ENCODE measurements at regions not wholly inside any gene's neighbourhood (a gene's known extent, or its start where the extent isn't known, plus 50 kb on each side); places are given as distances from the start of the nearest gene placed in this dataset.

DNA sequence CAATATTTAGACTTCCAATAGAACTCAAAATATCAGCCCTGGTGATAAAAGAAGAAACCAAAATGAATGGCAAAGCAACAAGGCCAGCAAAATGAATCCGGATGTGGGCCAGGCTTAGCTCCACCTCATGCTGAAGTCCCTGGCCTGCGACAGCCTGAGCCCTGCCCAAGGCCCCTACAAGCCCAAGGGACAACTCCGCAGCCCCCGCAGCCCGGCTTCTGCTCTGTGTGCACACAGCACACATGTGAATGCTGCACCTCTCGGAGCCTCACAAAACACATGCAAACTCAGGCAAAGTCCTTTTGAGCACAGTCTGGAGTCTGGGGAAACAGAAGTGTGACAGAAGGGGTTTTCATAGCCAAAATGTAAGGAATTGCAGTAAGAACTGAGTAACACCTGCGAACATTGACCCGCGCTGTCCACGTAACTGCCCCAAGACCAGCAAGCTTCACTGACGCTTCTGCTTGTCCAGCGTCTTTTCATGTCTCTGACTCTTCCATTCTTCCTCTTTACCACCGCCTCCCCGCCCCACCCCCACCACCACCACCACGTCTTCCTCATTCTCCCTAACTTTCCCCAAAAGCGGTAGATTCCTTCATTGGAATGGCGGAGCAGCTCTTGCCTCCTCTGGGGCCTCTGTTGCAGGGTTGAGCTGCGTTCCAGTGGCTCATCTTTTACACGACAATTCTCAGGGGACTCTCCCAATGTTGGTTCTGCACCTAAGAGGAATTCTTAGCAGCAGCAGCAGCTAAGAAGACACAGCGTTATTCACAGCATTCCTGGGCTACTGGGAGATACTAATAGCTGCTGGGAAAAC is 136.4 kb upstream of the COPS8 start:
- TF ChIP-seq, protein P1, sequence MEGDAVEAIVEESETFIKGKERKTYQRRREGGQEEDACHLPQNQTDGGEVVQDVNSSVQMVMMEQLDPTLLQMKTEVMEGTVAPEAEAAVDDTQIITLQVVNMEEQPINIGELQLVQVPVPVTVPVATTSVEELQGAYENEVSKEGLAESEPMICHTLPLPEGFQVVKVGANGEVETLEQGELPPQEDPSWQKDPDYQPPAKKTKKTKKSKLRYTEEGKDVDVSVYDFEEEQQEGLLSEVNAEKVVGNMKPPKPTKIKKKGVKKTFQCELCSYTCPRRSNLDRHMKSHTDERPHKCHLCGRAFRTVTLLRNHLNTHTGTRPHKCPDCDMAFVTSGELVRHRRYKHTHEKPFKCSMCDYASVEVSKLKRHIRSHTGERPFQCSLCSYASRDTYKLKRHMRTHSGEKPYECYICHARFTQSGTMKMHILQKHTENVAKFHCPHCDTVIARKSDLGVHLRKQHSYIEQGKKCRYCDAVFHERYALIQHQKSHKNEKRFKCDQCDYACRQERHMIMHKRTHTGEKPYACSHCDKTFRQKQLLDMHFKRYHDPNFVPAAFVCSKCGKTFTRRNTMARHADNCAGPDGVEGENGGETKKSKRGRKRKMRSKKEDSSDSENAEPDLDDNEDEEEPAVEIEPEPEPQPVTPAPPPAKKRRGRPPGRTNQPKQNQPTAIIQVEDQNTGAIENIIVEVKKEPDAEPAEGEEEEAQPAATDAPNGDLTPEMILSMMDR (conservative IDR thresholded peaks at IDR 0.05): no peak
- H3K27ac ChIP-seq: no peak overlapping the region

DNA sequence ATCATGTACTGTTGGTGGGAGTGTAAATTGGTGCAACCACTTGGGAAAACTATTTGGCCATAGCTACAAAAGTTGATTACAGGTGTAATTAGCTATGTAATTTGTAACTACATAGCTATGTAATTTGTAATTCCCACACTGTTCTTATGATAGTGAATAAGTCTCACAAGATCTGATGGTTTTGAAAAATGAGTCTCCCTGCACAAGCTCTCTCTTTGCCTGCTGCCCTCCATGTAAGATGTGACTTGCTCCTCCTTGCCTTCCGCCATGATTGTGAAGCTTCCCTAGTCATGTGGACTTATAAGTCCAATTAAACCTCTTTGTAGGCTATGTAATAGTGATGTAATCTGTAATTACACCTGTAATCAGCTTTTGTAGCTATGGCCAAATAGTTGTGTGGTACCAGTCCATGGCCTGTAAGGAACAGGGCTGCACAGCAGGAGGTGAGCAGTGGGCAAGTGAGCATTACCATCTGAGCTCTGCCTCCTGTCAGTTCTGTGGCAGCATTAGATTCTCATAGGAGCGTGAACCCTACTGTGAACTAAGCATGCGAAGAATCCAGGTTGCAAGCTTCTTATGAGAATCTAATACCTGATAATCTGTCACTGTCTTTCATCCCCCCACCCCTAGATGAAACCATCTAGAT is 133.7 kb upstream of the COPS8 start:
- no peak overlapping the region for H3K27ac ChIP-seq
- TF ChIP-seq, protein P1 (conservative IDR thresholded peaks at IDR 0.05): no peak

DNA sequence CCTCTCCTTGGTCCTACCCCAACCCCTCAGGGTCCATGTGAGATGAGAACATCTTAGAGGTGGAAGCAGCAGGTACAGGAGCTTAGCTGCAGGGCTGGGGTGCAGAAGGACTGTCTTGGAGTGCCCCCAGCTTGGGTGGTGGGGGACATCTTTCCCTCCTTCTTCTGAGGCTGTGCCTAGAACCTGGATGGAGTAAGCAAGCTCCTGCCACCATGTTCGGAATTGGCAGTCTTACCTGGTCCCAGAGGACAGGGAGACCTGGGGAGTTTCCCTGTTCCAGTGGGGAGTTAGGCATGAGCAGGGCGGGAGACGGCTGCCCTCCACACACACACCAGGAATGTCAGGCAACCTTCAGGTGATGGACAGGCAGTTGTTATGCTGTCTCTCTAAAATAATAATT is 131.0 kb upstream of the COPS8 start:
- no peak overlapping the region for H3K27ac ChIP-seq
- TF ChIP-seq, protein P1 (conservative IDR thresholded peaks at IDR 0.05): no peak

DNA sequence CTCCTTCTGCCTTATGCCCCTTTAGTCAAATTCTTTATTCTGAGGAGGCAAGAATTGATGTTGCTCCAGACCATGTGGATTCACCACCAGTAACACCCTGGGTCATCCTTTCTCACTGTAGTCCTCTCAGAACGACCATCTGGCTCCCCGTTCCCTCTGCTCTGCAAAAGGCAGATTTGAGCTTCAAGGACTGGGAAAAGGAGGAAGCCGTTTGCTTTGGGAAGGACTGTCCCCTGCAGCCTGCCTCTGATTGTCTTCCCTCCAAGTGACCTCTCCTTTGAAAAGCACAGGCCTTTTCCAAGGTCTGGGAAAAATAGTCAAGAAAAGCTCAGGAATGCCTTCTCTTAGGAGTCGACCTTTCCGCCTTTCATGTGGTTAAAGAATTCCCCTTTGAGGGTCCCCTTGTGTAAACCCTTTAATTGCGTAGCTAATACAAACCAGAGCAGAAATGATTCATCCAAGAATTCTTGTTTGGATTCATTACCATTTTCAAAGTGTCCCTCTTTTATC is 130.1 kb upstream of the COPS8 start:
- H3K27ac ChIP-seq: no peak overlapping the region
- TF ChIP-seq, protein P1 (conservative IDR thresholded peaks at IDR 0.05): no peak

DNA sequence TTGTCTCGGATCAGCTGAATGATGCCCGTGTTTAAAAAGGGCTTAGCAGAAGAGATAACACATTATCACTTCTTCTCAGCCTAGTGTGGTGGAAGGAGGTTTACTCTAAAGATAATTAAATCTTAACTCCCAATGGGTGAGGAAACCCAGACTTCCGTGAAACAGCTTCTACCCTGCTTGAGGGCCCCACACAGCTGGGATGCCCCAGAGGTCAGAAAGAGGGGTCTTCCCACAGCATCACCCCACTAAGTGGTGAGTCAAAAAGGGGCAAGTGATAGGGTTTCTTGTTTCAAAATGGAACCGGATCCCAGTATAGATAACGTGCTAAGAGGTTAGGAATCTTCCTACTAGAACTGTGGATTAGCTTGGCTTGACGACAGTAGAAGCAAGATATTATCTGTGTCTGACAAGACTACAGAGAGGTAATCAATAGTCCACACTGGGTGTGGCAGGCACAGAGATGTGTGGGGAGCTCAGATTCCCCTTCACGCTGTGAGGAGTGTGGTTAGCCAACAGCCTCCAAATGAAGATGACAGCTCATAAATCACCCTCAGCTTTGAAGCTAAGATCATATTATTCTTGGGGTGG is 129.6 kb upstream of the COPS8 start:
- H3K27ac ChIP-seq: no peak overlapping the region
- TF ChIP-seq, protein P1 (conservative IDR thresholded peaks at IDR 0.05): no peak

DNA sequence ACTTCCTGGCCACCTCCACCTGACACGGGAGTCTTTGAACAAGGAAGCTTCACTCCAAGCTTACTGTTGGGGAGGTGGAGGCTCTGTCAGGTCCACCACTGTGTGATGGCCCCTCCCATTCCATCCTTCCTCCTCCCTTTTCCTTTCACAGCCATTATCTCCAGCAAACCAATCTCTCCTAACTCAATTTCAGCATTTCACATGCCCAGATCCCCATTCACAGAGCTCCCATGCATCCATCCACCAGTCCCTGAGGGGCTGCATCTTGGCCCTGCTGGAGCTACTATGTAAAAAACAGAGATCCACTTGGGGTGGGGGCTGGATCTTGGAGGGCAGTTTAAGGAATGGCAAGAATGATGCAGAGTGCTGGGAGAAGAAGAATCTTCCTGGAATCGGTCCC is 129.0 kb upstream of the COPS8 start:
- no peak overlapping the region for H3K27ac ChIP-seq
- TF ChIP-seq, protein P1 (conservative IDR thresholded peaks at IDR 0.05): no peak

DNA sequence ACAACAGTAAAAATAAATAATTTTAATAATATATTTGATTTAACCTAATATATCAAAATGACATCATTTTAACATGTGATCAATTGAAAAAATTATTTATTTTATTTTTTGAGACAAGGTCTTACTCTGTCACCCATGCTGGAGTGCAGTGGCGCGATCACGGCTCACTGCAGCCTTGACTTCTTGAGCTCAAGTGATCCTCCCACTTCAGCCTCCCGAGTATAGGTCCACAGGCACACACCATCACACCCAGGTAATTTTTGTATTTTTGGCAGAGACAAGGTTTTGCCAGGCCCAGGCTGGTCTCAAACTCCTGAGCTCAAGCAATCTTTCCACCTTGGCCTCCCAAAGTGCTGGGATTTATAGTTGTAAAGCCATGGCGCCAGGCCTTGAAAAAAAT is 126.7 kb upstream of the COPS8 start:
- no peak overlapping the region for H3K27ac ChIP-seq
- TF ChIP-seq, protein P1 (conservative IDR thresholded peaks at IDR 0.05): no peak

Data from VCaP (cell line).